NOMO-1 (cell line): ENCODE measurements at regions not wholly inside any gene's neighbourhood (a gene's known extent, or its start where the extent isn't known, plus 50 kb on each side); places are given as distances from the start of the nearest gene placed in this dataset.

Source experiments
- DNase-seq, 2 experiments: peaks; one replicate each; lab custom pipeline; 2025; ENCODE audit not compliant: unreplicated experiment in 2 of 2; lab: John Stamatoyannopoulos, UW

DNA sequence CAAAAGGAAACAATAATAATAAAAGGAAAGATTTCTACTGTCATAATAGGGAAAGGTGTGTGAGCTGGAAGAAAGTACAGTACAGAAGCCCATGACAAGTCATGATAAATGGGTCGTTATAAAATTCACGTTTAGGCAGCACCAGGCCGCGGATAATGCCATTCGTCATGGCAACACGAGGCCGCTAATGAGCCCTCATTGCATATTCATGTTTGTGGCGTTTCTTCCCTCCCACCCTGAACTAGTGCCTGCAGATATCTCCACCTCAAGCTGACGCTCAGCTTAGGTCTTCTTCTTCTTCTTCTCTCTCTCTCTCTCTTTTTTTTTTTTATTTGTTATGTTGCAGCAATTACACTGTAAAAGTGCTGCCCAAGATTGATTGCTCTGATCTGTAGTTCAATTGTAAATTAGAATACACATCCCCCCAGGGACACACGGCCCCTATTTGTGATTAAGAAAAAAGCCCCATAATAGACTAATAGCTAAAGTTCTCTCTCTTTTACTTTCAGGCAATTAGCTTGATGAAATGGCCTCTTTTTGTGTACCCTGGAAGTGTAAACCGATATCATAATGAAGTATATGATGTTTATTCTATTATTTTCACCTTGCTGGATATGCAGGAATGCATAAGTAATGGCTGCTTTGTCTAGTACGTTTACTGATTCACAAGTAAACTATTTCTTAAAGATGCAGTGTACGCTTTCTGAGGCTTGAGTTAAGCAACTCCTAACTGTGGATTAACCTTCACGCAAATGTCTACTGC is 61.9 kb upstream of the NR2F2 start:
- DNase-seq: no peak

DNA sequence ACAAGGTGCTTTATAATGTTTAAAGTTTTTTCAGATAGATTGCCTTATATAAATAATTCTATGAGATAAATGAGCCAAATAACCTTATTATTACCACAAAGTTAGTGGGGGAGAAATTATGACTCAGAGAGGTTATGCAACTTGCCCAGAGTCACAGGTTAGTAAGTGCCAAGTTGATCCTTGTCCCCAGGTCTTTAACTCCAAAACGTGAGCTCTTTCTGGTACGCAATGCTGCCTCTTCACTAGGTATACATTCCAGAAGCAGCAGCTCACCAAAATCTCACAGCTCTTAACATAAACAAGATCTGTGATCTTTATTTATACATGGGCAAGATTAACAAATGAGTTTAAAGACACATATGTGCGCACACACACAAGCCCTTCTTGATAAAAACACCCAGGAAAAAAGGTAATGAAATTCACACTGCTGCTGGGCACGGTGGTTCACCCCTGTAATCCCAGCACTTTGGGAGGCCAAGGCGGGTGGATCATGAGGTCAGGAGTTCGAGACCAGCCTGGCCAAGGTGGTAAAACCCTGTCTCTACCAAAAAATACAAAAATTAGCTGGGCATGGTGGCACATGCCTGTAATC is 59.8 kb upstream of the NR2F2 start:
- no peak for DNase-seq

DNA sequence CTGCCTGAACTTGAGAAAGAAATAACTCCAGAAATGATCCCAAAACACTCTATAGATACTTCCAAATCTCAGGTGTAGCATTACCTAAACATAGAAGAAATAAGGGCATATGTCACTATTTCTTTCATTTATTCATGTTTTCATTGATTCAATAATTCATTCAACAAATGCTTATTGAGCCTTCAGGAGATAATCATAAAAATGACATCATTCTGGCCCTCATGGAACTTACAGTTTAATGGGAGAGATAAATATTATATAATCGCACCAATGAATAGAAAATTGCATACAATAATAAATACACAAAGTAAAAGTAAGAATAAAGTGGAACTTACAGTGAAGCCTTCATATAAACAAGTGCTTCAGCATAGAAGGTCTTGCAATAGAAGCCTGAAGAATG is 58.1 kb upstream of the NR2F2 start:
- DNase-seq: no peak

DNA sequence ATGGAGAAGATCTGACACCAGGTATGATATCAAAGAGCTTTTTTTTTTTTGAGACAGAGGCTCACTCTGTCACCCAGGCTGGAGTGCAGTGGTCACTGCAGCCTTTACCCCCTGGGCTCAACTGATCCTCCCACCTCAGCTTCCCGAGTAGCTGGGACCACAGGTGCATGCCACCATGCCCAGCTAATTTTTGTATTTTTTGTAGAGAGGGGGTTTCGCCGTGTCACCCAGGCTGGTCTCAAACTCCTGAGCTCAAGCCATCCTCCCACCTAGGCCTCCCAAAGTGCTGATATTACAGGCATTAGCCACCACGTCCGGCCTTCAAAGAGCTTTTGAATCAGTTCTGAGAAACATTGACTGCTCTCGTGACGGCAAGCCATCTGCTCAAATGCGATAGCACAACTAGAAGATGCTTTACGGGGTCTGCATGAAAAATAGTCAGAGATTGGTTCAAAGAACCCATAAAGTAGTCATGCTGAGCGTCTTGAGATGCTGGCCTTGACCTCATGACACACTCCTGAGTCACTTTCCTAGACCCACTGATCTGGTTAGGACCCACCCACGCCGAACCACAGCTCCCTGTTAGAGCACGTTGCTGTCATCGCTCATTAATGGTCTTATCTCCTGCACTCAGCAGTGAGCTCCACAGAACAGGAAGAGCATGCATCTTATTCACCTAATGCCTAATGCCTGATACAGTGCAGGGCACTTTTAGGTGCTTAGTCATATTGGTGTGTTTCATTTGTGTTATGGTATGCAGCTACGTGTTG is 57.0 kb upstream of the NR2F2 start:
- no peak for DNase-seq

DNA sequence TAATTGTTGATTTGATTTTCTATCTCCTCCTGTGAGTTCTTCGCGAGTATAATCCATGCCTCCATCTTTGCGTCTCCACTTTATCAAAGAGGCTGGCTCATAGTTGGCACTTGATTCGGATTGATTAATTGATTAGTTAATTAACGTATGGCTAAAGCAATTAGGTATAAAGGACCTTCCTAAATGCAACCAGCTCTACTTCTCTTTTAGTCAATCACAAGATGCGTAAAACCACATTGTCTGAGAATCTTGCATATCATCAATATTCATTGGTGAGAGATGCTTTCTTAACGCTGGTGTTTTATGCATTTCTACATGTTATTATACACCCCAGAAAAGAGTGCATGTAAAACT is 56.4 kb upstream of the NR2F2 start:
- DNase-seq: no peak

DNA sequence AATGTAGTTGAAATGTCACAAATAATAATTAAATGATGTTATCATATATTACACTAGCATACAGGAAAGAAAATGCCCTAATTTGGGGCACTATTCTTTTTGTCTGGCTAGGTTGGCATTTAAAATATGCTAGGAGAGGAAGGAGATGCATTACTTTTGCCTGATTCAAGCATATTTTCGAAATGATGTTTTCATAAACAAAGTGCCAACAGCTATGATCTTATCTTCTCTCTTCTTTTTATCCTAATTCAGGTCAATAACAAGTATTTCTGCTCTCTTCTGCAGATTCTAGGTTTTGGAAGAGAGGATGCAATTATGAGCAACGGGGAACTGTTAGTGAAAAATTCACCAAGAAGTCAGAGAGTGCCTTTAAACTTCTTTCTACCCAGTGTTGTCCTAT is 55.8 kb upstream of the NR2F2 start:
- DNase-seq: no peak

DNA sequence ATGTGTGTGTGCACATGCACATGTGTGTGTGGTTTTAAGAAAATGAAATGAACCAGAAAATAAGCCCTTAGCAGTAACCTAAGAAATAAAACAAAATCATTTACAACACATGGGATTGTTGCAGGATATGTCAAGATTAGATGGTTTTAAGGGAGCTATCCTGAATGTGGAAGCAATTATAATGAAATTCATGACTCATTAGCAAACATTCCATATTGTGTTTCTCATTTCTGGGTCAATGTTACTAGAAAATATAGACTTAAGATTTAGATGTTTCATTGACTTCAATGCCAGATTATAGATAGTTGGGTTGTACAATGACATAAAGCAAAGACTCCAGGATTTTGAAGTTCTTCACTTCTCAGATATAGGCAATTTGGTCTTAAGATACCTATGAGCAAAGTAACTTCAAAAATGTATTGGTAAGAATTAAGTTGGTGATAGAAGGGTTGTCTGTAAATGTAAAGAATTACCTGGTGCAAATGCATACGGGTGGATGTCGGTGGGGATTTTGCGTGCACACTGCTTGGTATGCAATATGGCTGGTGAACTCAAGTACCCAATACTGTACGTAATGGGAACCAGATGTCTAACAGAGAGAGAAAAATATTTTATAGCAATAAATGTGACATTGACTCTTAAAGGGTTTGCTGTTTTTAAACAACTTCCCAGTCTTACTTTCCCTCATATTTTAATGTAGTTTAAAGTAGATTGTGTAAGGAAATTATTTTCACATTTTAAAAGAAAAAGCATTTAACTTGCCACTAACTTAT is 53.9 kb upstream of the NR2F2 start:
- DNase-seq: no peak
